Astrocyte (in vitro differentiated cells and primary cell): ENCODE measurements at regions not wholly inside any gene's neighbourhood (a gene's known extent, or its start where the extent isn't known, plus 50 kb on each side); places are given as distances from the start of the nearest gene placed in this dataset.

Source experiments
- DNase-seq: peaks from one replicate; pipeline ENCODE4 v3.0.0-alpha.2; 2010; ENCODE audit warnings: low read depth
- FAIRE-seq: peaks from 2 replicates; lab custom pipeline; 2011; peaks lifted over from hg19 to GRCh38; lab: Jason Lieb, UNC
- H2AFZ ChIP-seq: 2 replicates; pipeline ENCODE4 v1.6.0; 2012; ENCODE audit warnings: low read depth, low read length, inconsistent platforms
- H3K27ac ChIP-seq: 2 replicates; pipeline ENCODE4 v1.5.1; 2011; ENCODE audit warnings: low read depth, low read length, inconsistent platforms
- H3K27me3 ChIP-seq: 2 replicates; pipeline ENCODE4 v1.6.0; 2011; ENCODE audit warnings: low read length, inconsistent platforms; ENCODE audit not compliant: insufficient read depth
- H3K36me3 ChIP-seq: 2 replicates; pipeline ENCODE4 v1.5.1; 2011; ENCODE audit warnings: low read length, inconsistent platforms; ENCODE audit not compliant: insufficient read depth
- H3K4me1 ChIP-seq: 2 replicates; pipeline ENCODE4 v1.5.1; 2011; ENCODE audit warnings: low read length, inconsistent platforms; ENCODE audit not compliant: insufficient read depth
- H3K4me2 ChIP-seq: 2 replicates; pipeline ENCODE4 v1.6.0; 2012; ENCODE audit warnings: low read length, inconsistent platforms
- H3K4me3 ChIP-seq: 2 replicates; pipeline ENCODE4 v1.5.1; 2011; ENCODE audit warnings: low read depth, mild to moderate bottlenecking, low read length, inconsistent platforms; ENCODE audit not compliant: insufficient read depth
- H3K79me2 ChIP-seq: 2 replicates; pipeline ENCODE4 v1.6.0; 2012; ENCODE audit warnings: mild to moderate bottlenecking, low read length, inconsistent platforms; ENCODE audit not compliant: insufficient read depth
- H3K9ac ChIP-seq: 2 replicates; pipeline ENCODE4 v1.6.0; 2012; ENCODE audit warnings: mild to moderate bottlenecking, low read length, inconsistent platforms
- H3K9me3 ChIP-seq: 2 replicates; pipeline ENCODE4 v1.5.1; 2012; ENCODE audit warnings: low read depth, mild to moderate bottlenecking, low read length, inconsistent platforms; ENCODE audit not compliant: insufficient read depth
- H4K20me1 ChIP-seq: 2 replicates; pipeline ENCODE4 v1.6.0; 2012; ENCODE audit warnings: low read length, inconsistent platforms; ENCODE audit not compliant: insufficient read depth
- H3K27ac Mint-ChIP-seq: one replicate; pipeline ENCODE4 v1.8.0; 2021; ENCODE audit warnings: mild to moderate bottlenecking, mixed read lengths; ENCODE audit not compliant: unreplicated experiment
- H3K27me3 Mint-ChIP-seq: one replicate; pipeline ENCODE4 v1.8.0; 2021; ENCODE audit warnings: low read depth, mixed read lengths; ENCODE audit not compliant: unreplicated experiment
- H3K36me3 Mint-ChIP-seq: one replicate; pipeline ENCODE4 v1.8.0; 2021; ENCODE audit warnings: low read depth, mixed read lengths; ENCODE audit not compliant: unreplicated experiment
- H3K4me1 Mint-ChIP-seq: one replicate; pipeline ENCODE4 v1.8.0; 2021; ENCODE audit warnings: low read depth, mixed read lengths; ENCODE audit not compliant: unreplicated experiment
- H3K4me3 Mint-ChIP-seq: one replicate; pipeline ENCODE4 v1.8.0; 2021; ENCODE audit warnings: mild to moderate bottlenecking, moderate library complexity, mixed read lengths; ENCODE audit not compliant: unreplicated experiment
- H3K9me3 Mint-ChIP-seq: one replicate; pipeline ENCODE4 v1.8.0; 2021; ENCODE audit warnings: mild to moderate bottlenecking, mixed read lengths; ENCODE audit not compliant: unreplicated experiment
- CTCF ChIP-seq: IDR thresholded peaks from 2 replicates; pipeline ENCODE4 v1.5.1; 2011; ENCODE audit warnings: low read depth, mild to moderate bottlenecking, inconsistent platforms, low read length, moderate library complexity; ENCODE audit not compliant: insufficient read depth
- EZH2 ChIP-seq: IDR thresholded peaks from 2 replicates; pipeline ENCODE4 v1.6.1; 2012; ENCODE audit warnings: mild to moderate bottlenecking, low read length, inconsistent platforms; ENCODE audit not compliant: insufficient read depth

DNA sequence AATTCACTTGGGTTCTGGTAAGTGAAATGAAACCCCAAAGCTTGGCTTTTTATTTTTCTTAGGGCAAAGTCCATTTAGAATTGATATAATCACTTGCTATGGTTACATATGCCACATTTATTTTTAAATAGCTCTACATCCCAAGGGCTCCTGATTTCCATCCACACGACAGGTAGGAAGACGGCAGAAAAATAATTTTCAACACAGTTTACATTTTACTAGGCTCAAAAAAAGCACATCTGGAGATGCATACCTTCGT lies 95.0 kb upstream of the EFNA5 start:
- Mint-ChIP-seq H3K4me1 (no peaks in the 10 kb centered on the region), H3K9me3 (no peaks in the 10 kb centered on the region), H3K36me3 (no peaks in the 10 kb centered on the region), H3K4me3 (no peak overlapping the region), H3K27ac (no peak overlapping the region), H3K27me3 (no peaks in the 10 kb centered on the region)
- no peak for DNase-seq
- no peaks in the 10 kb centered on the region for H3K4me1 ChIP-seq
- no peaks in the 10 kb centered on the region for H3K9me3 ChIP-seq
- no peaks in the 10 kb centered on the region for H3K79me2 ChIP-seq
- no peak for FAIRE-seq
- H3K9ac ChIP-seq = no peak overlapping the region
- H3K4me2 ChIP-seq = no peak overlapping the region
- no peaks in the 10 kb centered on the region for H3K36me3 ChIP-seq
- H2AFZ ChIP-seq = no peak overlapping the region
- H3K4me3 ChIP-seq = no peak overlapping the region
- TF ChIP-seq EZH2 (no peak), CTCF (no peak)
- no peaks in the 10 kb centered on the region for H4K20me1 ChIP-seq
- H3K27ac ChIP-seq = no peak overlapping the region
- H3K27me3 ChIP-seq = no peaks in the 10 kb centered on the region

DNA sequence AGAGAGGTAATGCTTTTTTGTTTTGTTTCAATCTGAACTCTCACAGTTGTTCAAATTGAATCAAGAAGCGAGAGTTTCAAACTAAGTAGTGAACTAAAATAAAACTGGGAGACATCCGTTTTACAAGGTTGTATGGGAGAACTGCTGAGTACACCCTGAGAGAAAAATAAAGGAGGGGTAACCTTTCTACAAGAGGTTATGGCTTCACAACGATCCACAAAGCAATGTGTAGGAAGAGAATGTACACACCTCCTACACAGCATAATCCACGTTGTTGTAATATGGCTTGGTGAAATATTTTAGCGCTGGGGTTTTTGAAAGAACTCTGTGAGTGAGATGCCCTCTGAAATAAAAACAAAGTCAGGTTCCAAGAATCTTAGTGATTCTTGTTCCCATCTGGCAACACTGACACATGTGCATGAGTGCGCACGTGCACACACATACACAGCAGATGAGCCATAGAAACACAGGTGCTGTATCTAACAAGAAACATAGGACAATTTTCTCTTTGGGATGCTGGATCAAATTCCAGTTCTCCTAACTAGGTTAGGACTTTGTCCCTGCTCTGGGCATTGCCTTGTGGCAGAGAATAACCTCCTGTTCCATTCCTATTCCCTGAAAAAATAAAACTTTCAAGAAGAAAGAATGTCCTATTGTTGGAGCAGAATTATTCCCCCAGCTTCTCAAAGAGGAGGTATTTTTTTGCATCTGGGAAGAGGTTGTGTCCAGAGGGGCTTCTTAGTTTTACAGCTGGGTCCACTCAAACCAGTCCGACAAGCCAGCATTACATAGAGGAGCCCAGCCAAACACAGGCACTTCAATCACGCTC lies 94.5 kb upstream of the EFNA5 start:
- Mint-ChIP-seq H3K4me3 (no peak overlapping the region), H3K36me3 (no peaks in the 10 kb centered on the region)
- H3K36me3 ChIP-seq = no peaks in the 10 kb centered on the region

More for the DNA sequence above, 94.5 kb upstream of the EFNA5 start:
- Mint-ChIP-seq H3K4me1 (no peaks in the 10 kb centered on the region), H3K27ac (no peak overlapping the region), H3K9me3 (no peaks in the 10 kb centered on the region), H3K27me3 (no peaks in the 10 kb centered on the region)
- H4K20me1 ChIP-seq = no peaks in the 10 kb centered on the region
- H3K4me1 ChIP-seq = no peaks in the 10 kb centered on the region
- FAIRE-seq (no peak), DNase-seq (no peak)
- no peak overlapping the region for H2AFZ ChIP-seq
- no peak for TF ChIP-seq CTCF
- H3K4me2 ChIP-seq = no peak overlapping the region
- H3K27me3 ChIP-seq = no peaks in the 10 kb centered on the region
- no peaks in the 10 kb centered on the region for H3K9me3 ChIP-seq
- H3K4me3 ChIP-seq = no peak overlapping the region
- H3K9ac ChIP-seq = no peak overlapping the region
- H3K27ac ChIP-seq = no peak overlapping the region
- no peaks in the 10 kb centered on the region for H3K79me2 ChIP-seq
